OCI-LY7 (cell line): ENCODE measurements at regions not wholly inside any gene's neighbourhood (a gene's known extent, or its start where the extent isn't known, plus 50 kb on each side); places are given as distances from the start of the nearest gene placed in this dataset.

Experiments
- EZH2phosphoT487 ChIP-seq: fragments of 200-600 bp; sonication (generic); IDR thresholded peaks from 2 replicates; pipeline ENCODE4 v1.6.1; 2018; ENCODE audit warnings: low read depth, borderline replicate concordance, mild to moderate bottlenecking, mixed run types, antibody characterized with exemption, low read length, moderate library complexity, mixed read lengths
- TF ChIP-seq, protein P1 (sequence below): fragments of 200-600 bp; sonication (generic); conservative IDR thresholded peaks from 2 replicates; pipeline ENCODE4 v1.5.1; 2014; ENCODE audit warnings: mild to moderate bottlenecking, antibody characterized with exemption, low read length, moderate library complexity, mixed read lengths

DNA sequence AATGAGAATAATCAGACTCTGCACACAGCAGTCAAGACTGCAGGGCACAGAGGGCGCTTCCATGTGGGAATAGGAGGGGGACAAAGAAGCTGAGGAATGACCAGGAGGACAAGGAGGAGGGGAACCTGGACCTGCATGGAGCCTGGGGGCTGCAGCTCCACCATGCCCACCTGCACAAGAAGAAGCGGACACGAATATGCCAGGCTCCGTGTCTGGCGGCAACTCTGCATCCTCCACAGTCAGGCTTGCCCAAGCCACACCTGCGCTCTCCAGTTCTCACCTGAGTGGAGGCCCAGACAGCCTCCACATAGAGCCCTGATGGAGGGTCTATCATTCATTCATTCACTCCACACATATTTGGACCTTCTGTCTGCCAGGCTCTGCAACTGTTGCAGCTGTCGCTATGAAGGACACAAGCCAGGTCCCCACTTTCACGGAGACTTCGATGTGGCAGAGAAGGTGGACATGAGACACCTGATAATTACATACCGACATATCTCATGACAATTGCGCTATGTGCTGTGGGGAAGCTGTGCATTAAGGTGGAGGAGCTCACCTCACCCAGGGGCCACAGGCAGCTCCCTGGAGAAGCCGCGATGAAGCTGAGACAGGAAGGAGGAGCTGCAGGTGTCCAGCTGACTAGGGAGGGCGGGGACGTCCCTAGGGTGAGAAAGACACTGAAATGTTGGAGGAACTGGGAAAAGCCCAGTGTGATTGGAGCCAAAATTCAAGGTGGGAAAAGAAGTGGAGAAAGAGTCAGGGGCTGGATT is 159.2 kb downstream of the INHBB start:
- TF ChIP-seq EZH2phosphoT487 = no peak
- TF ChIP-seq, protein P1, sequence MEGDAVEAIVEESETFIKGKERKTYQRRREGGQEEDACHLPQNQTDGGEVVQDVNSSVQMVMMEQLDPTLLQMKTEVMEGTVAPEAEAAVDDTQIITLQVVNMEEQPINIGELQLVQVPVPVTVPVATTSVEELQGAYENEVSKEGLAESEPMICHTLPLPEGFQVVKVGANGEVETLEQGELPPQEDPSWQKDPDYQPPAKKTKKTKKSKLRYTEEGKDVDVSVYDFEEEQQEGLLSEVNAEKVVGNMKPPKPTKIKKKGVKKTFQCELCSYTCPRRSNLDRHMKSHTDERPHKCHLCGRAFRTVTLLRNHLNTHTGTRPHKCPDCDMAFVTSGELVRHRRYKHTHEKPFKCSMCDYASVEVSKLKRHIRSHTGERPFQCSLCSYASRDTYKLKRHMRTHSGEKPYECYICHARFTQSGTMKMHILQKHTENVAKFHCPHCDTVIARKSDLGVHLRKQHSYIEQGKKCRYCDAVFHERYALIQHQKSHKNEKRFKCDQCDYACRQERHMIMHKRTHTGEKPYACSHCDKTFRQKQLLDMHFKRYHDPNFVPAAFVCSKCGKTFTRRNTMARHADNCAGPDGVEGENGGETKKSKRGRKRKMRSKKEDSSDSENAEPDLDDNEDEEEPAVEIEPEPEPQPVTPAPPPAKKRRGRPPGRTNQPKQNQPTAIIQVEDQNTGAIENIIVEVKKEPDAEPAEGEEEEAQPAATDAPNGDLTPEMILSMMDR = no peak
